K562 (cell line): ENCODE measurements at regions not wholly inside any gene's neighbourhood (a gene's known extent, or its start where the extent isn't known, plus 50 kb on each side); places are given as distances from the start of the nearest gene placed in this dataset.

Experiments
- ATAC-seq: fragments of 200-7000 bp; cut with Tn5 transposase; 3 replicates; pipeline ENCODE4 v1.9.1; 2020; ENCODE audit warnings: moderate library complexity
- BruUV-seq: library from RNA; stranded (reverse); fragments of 400-500 nt; replicated peaks from 2 replicates; lab custom pipeline; 2021; lab: Mats Ljungman, UMichigan
- CTCF ChIA-PET: fragments of 300-600 bp; formaldehyde crosslinking; extraction: SDS; loops from one replicate; lab custom pipeline; 2021; ENCODE audit warnings: low intra/inter-chr PET ratio; lab: Yijun Ruan, JAX
- POLR2A ChIA-PET: fragments of 300-600, 350-650 bp; sonication (Branson Sonifier 250); formaldehyde crosslinking; extraction: SDS; loops from one replicate; lab custom pipeline; 2021; ENCODE audit warnings: antibody characterized with exemption, inconsistent platforms; lab: Yijun Ruan, JAX
- DNase-seq, 4 experiments: peaks; one replicate each; pipeline versions ENCODE4 v3.0.0 to v3.0.0-alpha.2; 2011 to 2018; ENCODE audit warnings: low spot score in 3 of 4, mixed read lengths in 3 of 4; ENCODE audit errors: extremely low read depth in 1 of 4
- FAIRE-seq: peaks from 2 replicates; lab custom pipeline; 2011; peaks lifted over from hg19 to GRCh38; lab: Jason Lieb, UNC
- H2AFZ ChIP-seq: 2 replicates; pipeline ENCODE4 v1.6.0; 2011; ENCODE audit warnings: low read depth, low read length, control low read depth, inconsistent platforms
- H3K27ac ChIP-seq: fragments of 200-600 bp; 3 replicates; pipeline ENCODE4 v1.8.0; 2011; ENCODE audit warnings: low read depth, mild to moderate bottlenecking, control low read depth, inconsistent platforms, low read length, moderate library complexity, mixed read lengths; ENCODE audit errors: extremely low read depth
- H3K27me3 ChIP-seq, 2 experiments: fragments of 300-600 bp in 1 of 2; 2 replicates in 1 of 2; 3 replicates in 1 of 2; pipeline versions ENCODE4 v1.6.0 to v1.8.0; 2011; ENCODE audit warnings: inconsistent platforms in 2 of 2, low read length in 2 of 2, mild to moderate bottlenecking in 1 of 2, mixed read lengths in 1 of 2, moderate library complexity in 1 of 2; ENCODE audit not compliant: control insufficient read depth in 2 of 2, insufficient read depth in 2 of 2
- H3K36me3 ChIP-seq: fragments of 300-600 bp; 3 replicates; pipeline ENCODE4 v1.8.0; 2011; ENCODE audit warnings: mild to moderate bottlenecking, low read length, inconsistent platforms; ENCODE audit not compliant: control insufficient read depth, insufficient read depth
- H3K4me1 ChIP-seq, 2 experiments: fragments of 200-600 bp in 1 of 2; replicated peaks in 1 of 2; 2 replicates in 1 of 2; 3 replicates in 1 of 2; pipeline versions ENCODE4 v1.5.1 to v1.8.0; 2011; ENCODE audit warnings: inconsistent platforms in 2 of 2, low read length in 2 of 2, mild to moderate bottlenecking in 1 of 2, mixed read lengths in 1 of 2, moderate library complexity in 1 of 2; ENCODE audit not compliant: control insufficient read depth in 2 of 2, insufficient read depth in 2 of 2
- H3K4me2 ChIP-seq: 2 replicates; pipeline ENCODE4 v1.6.1; 2011; ENCODE audit warnings: low read length, control low read depth, inconsistent platforms, mixed read lengths; ENCODE audit not compliant: insufficient read depth
- H3K4me3 ChIP-seq: fragments of 200-600 bp; sonication (generic), shearing (Covaris generic); 2 replicates; pipeline ENCODE4 v1.5.1; 2016; ENCODE audit warnings: control low read depth, inconsistent platforms
- H3K79me2 ChIP-seq: fragments of 200-600 bp; 3 replicates; pipeline ENCODE4 v1.8.0; 2011; ENCODE audit warnings: low read length, inconsistent platforms; ENCODE audit not compliant: control insufficient read depth, insufficient read depth
- H3K9ac ChIP-seq, 2 experiments: 2 replicates each; pipeline versions ENCODE4 v1.6.0 to v1.6.1; 2011; ENCODE audit warnings: low read depth in 2 of 2, low read length in 2 of 2, control low read depth in 1 of 2, inconsistent platforms in 1 of 2, mild to moderate bottlenecking in 1 of 2, mixed read lengths in 1 of 2; ENCODE audit not compliant: insufficient read depth in 1 of 2
- H3K9me1 ChIP-seq: one replicate; pipeline ENCODE4 v1.6.0; 2011; ENCODE audit warnings: inconsistent platforms, mild to moderate bottlenecking, low read length, moderate library complexity; ENCODE audit not compliant: control insufficient read depth, insufficient read depth
- H3K9me3 ChIP-seq: replicated peaks from 2 replicates; pipeline ENCODE4 v1.5.1; 2011; ENCODE audit warnings: low read depth, low read length, inconsistent platforms; ENCODE audit not compliant: control insufficient read depth, insufficient read depth
- H4K20me1 ChIP-seq: replicated peaks from 2 replicates; pipeline ENCODE4 v1.6.1; 2011; ENCODE audit warnings: low read length, inconsistent platforms, mixed read lengths; ENCODE audit not compliant: control insufficient read depth, insufficient read depth
- ELF4 ChIP-seq: fragments of 450-650 bp; formaldehyde crosslinking; IDR thresholded peaks from 2 replicates; pipeline ENCODE4 v1.4.0; 2022; ENCODE audit warnings: missing genetic modification characterization
- FOSL1 ChIP-seq: fragments of 200-800 bp; sonication (Bioruptor generic); conservative IDR thresholded peaks from 2 replicates; pipeline ENCODE4 v1.6.1; 2016; ENCODE audit warnings: missing genetic modification characterization, missing compliant biosample characterization
- FOXM1 ChIP-seq, 2 experiments: fragments of 450-650 bp in 1 of 2; sonication (generic) in 1 of 2; formaldehyde crosslinking in 1 of 2; IDR thresholded peaks; 2 replicates each; pipeline versions ENCODE4 v1.6.1 to v1.9.0; 2017 to 2022; ENCODE audit warnings: low read depth in 2 of 2, mild to moderate bottlenecking in 2 of 2, missing genetic modification reagents in 1 of 2, moderate library complexity in 1 of 2
- HDAC2 ChIP-seq: fragments of 450-650 bp; IDR thresholded peaks from 2 replicates; pipeline ENCODE4 v1.6.1; 2016; ENCODE audit warnings: mild to moderate bottlenecking
- KDM1A ChIP-seq, 2 experiments: fragments of 450-650 bp; IDR thresholded peaks; 2 replicates each; pipeline ENCODE4 v1.6.1; 2016; ENCODE audit warnings: mild to moderate bottlenecking in 2 of 2
- POLR3A ChIP-seq: IDR thresholded peaks from 2 replicates; pipeline ENCODE4 v1.6.1; 2011; ENCODE audit warnings: borderline replicate concordance, mild to moderate bottlenecking, moderate library complexity; ENCODE audit not compliant: insufficient read length, insufficient read depth; ENCODE audit errors: extremely low read depth
- SMARCA5 ChIP-seq: fragments of 450-650 bp; IDR thresholded peaks from 2 replicates; pipeline ENCODE4 v1.6.1; 2016
- SRF ChIP-seq, 2 experiments: fragments of 250-450, 450-650 bp in 1 of 2; sonication (Bioruptor Pico) in 1 of 2; sonication (generic) in 1 of 2; formaldehyde crosslinking; IDR thresholded peaks; 2 replicates each; pipeline versions ENCODE4 v1.5.0 to v1.5.1; 2020 to 2022; ENCODE audit warnings: mild to moderate bottlenecking in 1 of 2, missing genetic modification reagents in 1 of 2
- TEAD2 ChIP-seq: fragments of 450-650 bp; IDR thresholded peaks from 2 replicates; pipeline ENCODE4 v1.6.1; 2016; ENCODE audit warnings: missing genetic modification characterization, control low read depth, missing compliant biosample characterization
- ZNF311 ChIP-seq: fragments of 250-450 bp; sonication (Bioruptor Pico); IDR thresholded peaks from 2 replicates; pipeline ENCODE4 v1.4.0; 2020; ENCODE audit warnings: mild to moderate bottlenecking, moderate library complexity
- ZNF445 ChIP-seq: fragments of 250-450 bp; sonication (Bioruptor Pico); IDR thresholded peaks from 2 replicates; pipeline ENCODE4 v1.4.0; 2020; ENCODE audit warnings: low read depth, mild to moderate bottlenecking, moderate library complexity
- ZSCAN29 ChIP-seq: fragments of 450-650 bp; IDR thresholded peaks from 2 replicates; pipeline ENCODE4 v1.6.1; 2017
- WGBS: fragments of 100-300 bp; shearing (Covaris generic); methylation state at CpG from one replicate; pipeline ENCODE4 v1.1.6; 2016; ENCODE audit warnings: low coverage, mixed read lengths; ENCODE audit not compliant: insufficient coverage; ENCODE audit errors: missing lambda C conversion rate; 5-methylcytosine and 5-hydroxymethylcytosine counted together
- in situ Hi-C: fragments of 300-500 bp; cut with MboI; formaldehyde crosslinking; loops from 4 replicates; pipeline ENCODE4 v1.15.0; 2018; ENCODE audit warnings: inconsistent platforms, mixed read lengths
- intact Hi-C: fragments of 100-400 bp; cut with micrococcal nuclease; formaldehyde crosslinking; loops from 2 replicates; pipeline ENCODE4 v1.14.2; 2022
- TF ChIP-seq, protein P1 (sequence below), 2 experiments: fragments of 450-650 bp; IDR thresholded peaks; 2 replicates each; pipeline ENCODE4 v1.6.1; 2018; ENCODE audit warnings: mild to moderate bottlenecking in 2 of 2, low read depth in 1 of 2; ENCODE audit not compliant: partially characterized antibody in 2 of 2
- TF ChIP-seq, protein P2 (sequence below): fragments of 250-450 bp; sonication (Bioruptor Pico); IDR thresholded peaks from 2 replicates; pipeline ENCODE4 v1.6.1; 2021; ENCODE audit warnings: mild to moderate bottlenecking
- TF ChIP-seq, protein P3 (sequence below): fragments of 250-450 bp; sonication (Bioruptor Pico); IDR thresholded peaks from 2 replicates; pipeline ENCODE4 v1.5.0; 2021

DNA sequence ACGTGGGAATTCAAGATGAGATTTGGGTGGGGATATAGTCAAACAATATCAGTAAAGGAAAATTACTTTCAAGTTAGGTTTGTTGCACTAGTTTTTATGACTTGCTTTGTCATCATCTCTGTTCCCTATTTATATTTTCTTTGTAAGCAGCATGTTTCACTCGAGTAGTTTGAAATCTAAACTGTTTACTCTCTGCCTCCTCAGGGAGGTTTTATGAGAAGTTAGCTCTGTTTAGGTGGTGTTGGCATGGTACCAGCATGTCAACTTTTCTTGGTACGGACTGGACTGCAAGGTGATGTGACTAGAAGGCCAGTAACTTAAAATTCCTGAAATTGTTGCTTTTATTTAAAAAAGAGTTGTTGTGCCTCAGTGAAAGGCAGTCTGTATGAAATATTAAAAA lies 59.2 kb upstream of the MTPN start:
- intact Hi-C loops: no loop called here
- Histone ChIP-seq H3K4me1 (peaks cover 10 to 22% of the 10 kb centered on the region in 2 experiments), H2AFZ (no peak overlapping the region), H3K9me1 (no peaks in the 10 kb centered on the region), H3K9me3 (no peaks in the 10 kb centered on the region), H3K79me2 (no peaks in the 10 kb centered on the region), H3K4me3 (no peak overlapping the region), H3K27ac (no peak overlapping the region), H3K4me2 (no peak overlapping the region), H4K20me1 (peaks cover 9% of the 10 kb centered on the region; the same call in 1 of the 2 replicates), H3K9ac (no peak overlapping the region), H3K36me3 (no peaks in the 10 kb centered on the region), H3K27me3 (no peaks in the 10 kb centered on the region)
- FAIRE-seq (no peak), ATAC-seq (no peak), DNase-seq (no peak)
- WGBS: 36% methylated on average over 3 of the region's 3 CpGs
- TF ChIP-seq, protein P1, sequence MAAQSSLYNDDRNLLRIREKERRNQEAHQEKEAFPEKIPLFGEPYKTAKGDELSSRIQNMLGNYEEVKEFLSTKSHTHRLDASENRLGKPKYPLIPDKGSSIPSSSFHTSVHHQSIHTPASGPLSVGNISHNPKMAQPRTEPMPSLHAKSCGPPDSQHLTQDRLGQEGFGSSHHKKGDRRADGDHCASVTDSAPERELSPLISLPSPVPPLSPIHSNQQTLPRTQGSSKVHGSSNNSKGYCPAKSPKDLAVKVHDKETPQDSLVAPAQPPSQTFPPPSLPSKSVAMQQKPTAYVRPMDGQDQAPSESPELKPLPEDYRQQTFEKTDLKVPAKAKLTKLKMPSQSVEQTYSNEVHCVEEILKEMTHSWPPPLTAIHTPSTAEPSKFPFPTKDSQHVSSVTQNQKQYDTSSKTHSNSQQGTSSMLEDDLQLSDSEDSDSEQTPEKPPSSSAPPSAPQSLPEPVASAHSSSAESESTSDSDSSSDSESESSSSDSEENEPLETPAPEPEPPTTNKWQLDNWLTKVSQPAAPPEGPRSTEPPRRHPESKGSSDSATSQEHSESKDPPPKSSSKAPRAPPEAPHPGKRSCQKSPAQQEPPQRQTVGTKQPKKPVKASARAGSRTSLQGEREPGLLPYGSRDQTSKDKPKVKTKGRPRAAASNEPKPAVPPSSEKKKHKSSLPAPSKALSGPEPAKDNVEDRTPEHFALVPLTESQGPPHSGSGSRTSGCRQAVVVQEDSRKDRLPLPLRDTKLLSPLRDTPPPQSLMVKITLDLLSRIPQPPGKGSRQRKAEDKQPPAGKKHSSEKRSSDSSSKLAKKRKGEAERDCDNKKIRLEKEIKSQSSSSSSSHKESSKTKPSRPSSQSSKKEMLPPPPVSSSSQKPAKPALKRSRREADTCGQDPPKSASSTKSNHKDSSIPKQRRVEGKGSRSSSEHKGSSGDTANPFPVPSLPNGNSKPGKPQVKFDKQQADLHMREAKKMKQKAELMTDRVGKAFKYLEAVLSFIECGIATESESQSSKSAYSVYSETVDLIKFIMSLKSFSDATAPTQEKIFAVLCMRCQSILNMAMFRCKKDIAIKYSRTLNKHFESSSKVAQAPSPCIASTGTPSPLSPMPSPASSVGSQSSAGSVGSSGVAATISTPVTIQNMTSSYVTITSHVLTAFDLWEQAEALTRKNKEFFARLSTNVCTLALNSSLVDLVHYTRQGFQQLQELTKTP (IDR thresholded peaks at IDR 0.05; ENCODE audit: low read depth in 1 of 2, partially characterized antibody in 2 of 2): no peak
- no peak for TF ChIP-seq SRF (CRISPR knock-in tag; IDR thresholded peaks at IDR 0.05)
- no peak for TF ChIP-seq TEAD2 (tag)
- TF ChIP-seq POLR3A: no peak
- no peak for TF ChIP-seq HDAC2
- no peak for TF ChIP-seq ZNF311 (CRISPR knock-in tag)
- TF ChIP-seq, protein P2, sequence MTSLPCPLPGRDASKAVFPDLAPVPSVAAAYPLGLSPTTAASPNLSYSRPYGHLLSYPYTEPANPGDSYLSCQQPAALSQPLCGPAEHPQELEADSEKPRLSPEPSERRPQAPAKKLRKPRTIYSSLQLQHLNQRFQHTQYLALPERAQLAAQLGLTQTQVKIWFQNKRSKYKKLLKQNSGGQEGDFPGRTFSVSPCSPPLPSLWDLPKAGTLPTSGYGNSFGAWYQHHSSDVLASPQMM (CRISPR knock-in tag): no peak
- TF ChIP-seq, protein P3, sequence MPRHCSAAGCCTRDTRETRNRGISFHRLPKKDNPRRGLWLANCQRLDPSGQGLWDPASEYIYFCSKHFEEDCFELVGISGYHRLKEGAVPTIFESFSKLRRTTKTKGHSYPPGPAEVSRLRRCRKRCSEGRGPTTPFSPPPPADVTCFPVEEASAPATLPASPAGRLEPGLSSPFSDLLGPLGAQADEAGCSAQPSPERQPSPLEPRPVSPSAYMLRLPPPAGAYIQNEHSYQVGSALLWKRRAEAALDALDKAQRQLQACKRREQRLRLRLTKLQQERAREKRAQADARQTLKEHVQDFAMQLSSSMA (CRISPR knock-in tag): no peak
- TF ChIP-seq FOSL1 (tag): no peak
- TF ChIP-seq ZSCAN29: no peak
- no peak for TF ChIP-seq ZNF445 (CRISPR knock-in tag)
- TF ChIP-seq SMARCA5: no peak
- no peak for TF ChIP-seq KDM1A (IDR thresholded peaks at IDR 0.05)
- no peak for TF ChIP-seq FOXM1 (IDR thresholded peaks at IDR 0.05; ENCODE audit: low read depth)
- TF ChIP-seq FOXM1 (CRISPR knock-in tag; IDR thresholded peaks at IDR 0.05; ENCODE audit: low read depth): no peak
- TF ChIP-seq ELF4 (CRISPR knock-in tag): no peak
- ChIA-PET POLR2A (no interaction called here), CTCF (no interaction called here)
- in situ Hi-C loops: no loop called here
- BruUV-seq: no TSS peak
